PC-3 (cell line): ENCODE measurements at regions not wholly inside any gene's neighbourhood (a gene's known extent, or its start where the extent isn't known, plus 50 kb on each side); places are given as distances from the start of the nearest gene placed in this dataset.

Source experiments
- ATAC-seq: fragments of 200-7000 bp; cut with Tn5 transposase; 2 replicates; pipeline ENCODE4 v1.9.1; 2020; ENCODE audit warnings: mild to moderate bottlenecking, moderate library complexity
- BruUV-seq: library from RNA; stranded (reverse); fragments of 400-500 nt; replicated peaks from 2 replicates; lab custom pipeline; 2021; lab: Mats Ljungman, UMichigan
- CTCF ChIA-PET: fragments of 300-600 bp; sonication (Branson Sonifier 250); formaldehyde crosslinking; loops from one replicate; lab custom pipeline; 2022; ENCODE audit warnings: antibody characterized with exemption; lab: Charles Lee
- POLR2A ChIA-PET: fragments of 300-600 bp; sonication (Branson Sonifier 250); formaldehyde crosslinking; loops from one replicate; lab custom pipeline; 2022; ENCODE audit warnings: antibody characterized with exemption; ENCODE audit not compliant: unreplicated experiment; lab: Charles Lee
- DNase-seq: peaks from one replicate; pipeline ENCODE4 v3.0.0-alpha.2; 2015
- H2AFZ ChIP-seq: fragments of 300-600 bp; sonication (generic); 2 replicates; pipeline ENCODE4 v1.6.0; 2016; ENCODE audit warnings: antibody characterized with exemption, low read length
- H3F3A ChIP-seq: fragments of 300-600 bp; sonication (generic); one replicate; pipeline ENCODE4 v1.6.0; 2017; ENCODE audit warnings: antibody characterized with exemption, low read length, control low read depth, mild to moderate bottlenecking; ENCODE audit not compliant: unreplicated experiment
- H3K27ac ChIP-seq: fragments of 300-600 bp; sonication (generic); 2 replicates; pipeline ENCODE4 v1.5.1; 2016; ENCODE audit warnings: mild to moderate bottlenecking, low read length
- H3K27me3 ChIP-seq: fragments of 300-600 bp; sonication (generic); 2 replicates; pipeline ENCODE4 v1.6.1; 2016; ENCODE audit warnings: low read length, mixed read lengths
- H3K36me3 ChIP-seq: fragments of 300-600 bp; sonication (generic); 2 replicates; pipeline ENCODE4 v1.6.1; 2016; ENCODE audit warnings: low read depth, mixed run types, low read length, mixed read lengths
- H3K4me1 ChIP-seq: fragments of 300-600 bp; sonication (generic); 2 replicates; pipeline ENCODE4 v1.5.1; 2016; ENCODE audit warnings: low read length; ENCODE audit not compliant: insufficient read depth
- H3K4me2 ChIP-seq: fragments of 300-600 bp; sonication (generic); 2 replicates; pipeline ENCODE4 v1.6.0; 2016; ENCODE audit warnings: low read length
- H3K4me3 ChIP-seq: fragments of 300-600 bp; sonication (generic); 2 replicates; pipeline ENCODE4 v1.5.1; 2016; ENCODE audit warnings: mild to moderate bottlenecking, low read length, mixed read lengths
- H3K79me2 ChIP-seq: fragments of 300-600 bp; sonication (generic); 2 replicates; pipeline ENCODE4 v1.6.1; 2017; ENCODE audit warnings: low read length, mixed read lengths
- H3K9ac ChIP-seq: fragments of 300-600 bp; sonication (generic); 2 replicates; pipeline ENCODE4 v1.6.0; 2016; ENCODE audit warnings: mild to moderate bottlenecking, low read length
- H3K9me2 ChIP-seq: fragments of 300-600 bp; sonication (generic); replicated peaks from 2 replicates; pipeline ENCODE4 v1.6.1; 2016; ENCODE audit warnings: mixed run types, low read length, mixed read lengths
- H3K9me3 ChIP-seq: fragments of 300-600 bp; sonication (generic); 2 replicates; pipeline ENCODE4 v1.6.1; 2016; ENCODE audit warnings: low read length, mixed read lengths
- H4K20me1 ChIP-seq: fragments of 300-600 bp; sonication (generic); 2 replicates; pipeline ENCODE4 v1.6.1; 2016; ENCODE audit warnings: low read length, mixed read lengths
- EZH2 ChIP-seq: fragments of 300-600 bp; sonication (generic); IDR thresholded peaks from one replicate; pipeline ENCODE4 v1.6.1; 2017; ENCODE audit warnings: antibody characterized with exemption, mild to moderate bottlenecking, low read length; ENCODE audit not compliant: unreplicated experiment
- EZH2phosphoT487 ChIP-seq: fragments of 300-600 bp; sonication (generic); IDR thresholded peaks from 2 replicates; pipeline ENCODE4 v1.6.1; 2018; ENCODE audit warnings: mild to moderate bottlenecking, antibody characterized with exemption, low read length, borderline replicate concordance
- intact Hi-C: fragments of 100-400 bp; cut with micrococcal nuclease; formaldehyde crosslinking; loops from 2 replicates; pipeline ENCODE4 v1.9.0; 2023
- TF ChIP-seq, protein P1 (sequence below): fragments of 300-600 bp; sonication (generic); conservative IDR thresholded peaks from 2 replicates; pipeline ENCODE4 v1.5.1; 2017; ENCODE audit warnings: antibody characterized with exemption, low read depth, mild to moderate bottlenecking, low read length

DNA sequence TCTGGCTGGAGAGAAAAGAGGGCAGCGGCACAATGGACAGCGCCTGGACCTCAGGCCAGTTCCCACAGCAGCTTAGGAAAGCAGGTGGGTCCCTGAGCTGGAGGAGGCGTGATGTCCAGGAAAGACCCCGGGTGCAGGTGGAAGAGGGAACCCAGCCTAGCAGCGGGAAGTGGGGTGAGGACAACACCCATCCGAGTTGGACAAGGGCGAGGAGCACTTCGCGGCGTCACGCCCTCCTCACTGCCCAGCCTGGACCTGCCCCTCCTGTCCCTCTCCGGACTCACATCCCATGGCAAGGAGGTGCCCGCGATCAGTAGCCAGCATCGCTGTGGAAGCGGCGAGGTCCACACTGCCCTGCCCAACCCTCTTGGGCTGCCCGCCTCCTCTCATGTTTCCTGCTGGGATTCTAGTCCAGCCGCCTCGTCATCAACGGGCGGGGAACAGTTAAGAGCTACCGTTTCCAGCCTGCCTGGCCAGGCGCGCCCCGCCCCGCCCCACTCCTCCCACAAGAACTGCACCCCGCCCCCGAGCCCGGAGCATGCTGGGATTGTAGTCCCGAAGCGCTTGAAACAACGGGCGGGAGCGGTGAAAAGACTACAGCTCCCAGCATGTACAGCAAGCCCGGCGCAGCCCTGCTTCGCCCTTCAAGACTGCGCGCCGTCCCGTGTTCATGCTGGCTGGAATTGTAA lies 930.6 kb upstream of the ZNF722 start:
- Histone ChIP-seq H4K20me1 (no peaks in the 10 kb centered on the region), H3K27ac (no peak overlapping the region), H3K4me3 (peak overlapping the region; percentile 43; the same call in 1 of the 2 replicates), H3K4me2 (no peak overlapping the region), H3K9me2 (no peaks in the 10 kb centered on the region), H3F3A (no peaks in the 10 kb centered on the region), H3K27me3 (no peaks in the 10 kb centered on the region), H3K9me3 (no peaks in the 10 kb centered on the region), H2AFZ (no peak overlapping the region), H3K79me2 (no peaks in the 10 kb centered on the region), H3K4me1 (no peaks in the 10 kb centered on the region), H3K9ac (no peak overlapping the region), H3K36me3 (no peaks in the 10 kb centered on the region)
- ATAC-seq (no peak), DNase-seq (peak; percentile 23)
- BruUV-seq: no TSS peak
- POLR2A ChIA-PET: no interaction called here
- no peak for TF ChIP-seq EZH2
- no peak for TF ChIP-seq EZH2phosphoT487
- TF ChIP-seq, protein P1, sequence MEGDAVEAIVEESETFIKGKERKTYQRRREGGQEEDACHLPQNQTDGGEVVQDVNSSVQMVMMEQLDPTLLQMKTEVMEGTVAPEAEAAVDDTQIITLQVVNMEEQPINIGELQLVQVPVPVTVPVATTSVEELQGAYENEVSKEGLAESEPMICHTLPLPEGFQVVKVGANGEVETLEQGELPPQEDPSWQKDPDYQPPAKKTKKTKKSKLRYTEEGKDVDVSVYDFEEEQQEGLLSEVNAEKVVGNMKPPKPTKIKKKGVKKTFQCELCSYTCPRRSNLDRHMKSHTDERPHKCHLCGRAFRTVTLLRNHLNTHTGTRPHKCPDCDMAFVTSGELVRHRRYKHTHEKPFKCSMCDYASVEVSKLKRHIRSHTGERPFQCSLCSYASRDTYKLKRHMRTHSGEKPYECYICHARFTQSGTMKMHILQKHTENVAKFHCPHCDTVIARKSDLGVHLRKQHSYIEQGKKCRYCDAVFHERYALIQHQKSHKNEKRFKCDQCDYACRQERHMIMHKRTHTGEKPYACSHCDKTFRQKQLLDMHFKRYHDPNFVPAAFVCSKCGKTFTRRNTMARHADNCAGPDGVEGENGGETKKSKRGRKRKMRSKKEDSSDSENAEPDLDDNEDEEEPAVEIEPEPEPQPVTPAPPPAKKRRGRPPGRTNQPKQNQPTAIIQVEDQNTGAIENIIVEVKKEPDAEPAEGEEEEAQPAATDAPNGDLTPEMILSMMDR: no peak
- intact Hi-C loops: no loop called here
- CTCF ChIA-PET: no interaction called here

DNA sequence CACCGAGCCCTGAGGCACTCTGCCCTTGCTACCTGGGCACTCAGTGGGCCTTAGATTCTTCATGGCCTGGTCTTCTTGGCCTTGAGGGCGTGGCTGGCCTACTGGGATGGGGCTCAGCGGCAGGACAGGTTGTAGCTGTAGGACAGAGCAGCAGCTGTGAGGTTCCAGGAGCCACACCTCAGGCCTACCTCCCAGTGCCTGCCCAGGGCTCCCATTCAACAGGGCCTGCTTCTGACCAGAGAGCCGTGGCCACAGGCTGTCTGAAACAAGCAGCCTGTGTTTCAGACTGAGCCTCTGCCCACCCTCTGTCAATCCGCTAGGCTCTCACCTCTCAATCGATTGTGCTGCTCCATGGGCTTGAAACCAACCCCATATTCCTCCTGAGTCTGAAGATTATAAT lies 928.0 kb upstream of the ZNF722 start:
- H3K9me3 ChIP-seq: no peaks in the 10 kb centered on the region
- H3K36me3 ChIP-seq: no peaks in the 10 kb centered on the region
- no peaks in the 10 kb centered on the region for H3K79me2 ChIP-seq
- no peak for DNase-seq
- TF ChIP-seq EZH2phosphoT487: no peak
- no peak for TF ChIP-seq EZH2
- TF ChIP-seq, protein P1: no peak
- H3K27me3 ChIP-seq: no peaks in the 10 kb centered on the region
- no peaks in the 10 kb centered on the region for H3K4me1 ChIP-seq
- no peak overlapping the region for H3K4me2 ChIP-seq
- no peak overlapping the region for H3K9ac ChIP-seq
- no TSS peak for BruUV-seq
- no peak overlapping the region for H2AFZ ChIP-seq
- no peaks in the 10 kb centered on the region for H3K9me2 ChIP-seq
- ATAC-seq: no peak
- ChIA-PET POLR2A (no interaction called here), CTCF (no interaction called here)
- H3K27ac ChIP-seq: no peak overlapping the region
- H4K20me1 ChIP-seq: no peaks in the 10 kb centered on the region
- no peaks in the 10 kb centered on the region for H3F3A ChIP-seq
- no peak overlapping the region for H3K4me3 ChIP-seq
- intact Hi-C loops: no loop called here

DNA sequence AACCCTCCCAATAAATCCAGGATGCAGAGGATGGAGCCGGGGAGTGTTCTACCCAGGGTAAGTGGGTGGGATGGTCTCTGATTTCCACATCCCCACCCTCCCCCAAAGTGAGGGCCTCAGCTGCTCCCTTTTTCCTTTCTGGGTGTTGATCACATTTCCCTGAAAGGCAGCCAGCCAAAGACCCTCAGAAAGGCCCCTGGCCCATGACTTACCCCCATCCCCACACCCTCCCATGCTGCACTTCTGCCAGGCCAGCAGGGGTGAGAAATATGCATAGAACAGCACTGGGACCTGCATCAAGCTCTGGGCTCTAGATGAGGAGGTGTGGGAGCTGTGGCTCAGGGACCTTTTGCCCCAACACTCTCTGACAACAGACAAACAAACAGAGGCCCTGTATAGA lies 927.3 kb upstream of the ZNF722 start:
- Histone ChIP-seq H3K9me2 (no peaks in the 10 kb centered on the region), H3K9ac (no peak overlapping the region), H4K20me1 (no peaks in the 10 kb centered on the region), H3K27ac (no peak overlapping the region), H3K4me3 (no peak overlapping the region), H3K27me3 (no peaks in the 10 kb centered on the region), H3K36me3 (no peaks in the 10 kb centered on the region), H2AFZ (no peak overlapping the region), H3K79me2 (no peaks in the 10 kb centered on the region), H3F3A (no peaks in the 10 kb centered on the region), H3K9me3 (no peaks in the 10 kb centered on the region), H3K4me1 (no peaks in the 10 kb centered on the region), H3K4me2 (no peak overlapping the region)
- TF ChIP-seq EZH2 (no peak), EZH2phosphoT487 (no peak)
- TF ChIP-seq, protein P1: no peak
- BruUV-seq: no TSS peak
- POLR2A ChIA-PET: no interaction called here
- CTCF ChIA-PET: no interaction called here
- no peak for DNase-seq
- no peak for ATAC-seq
- intact Hi-C loops: no loop called here
